22Rv1 (cell line): ENCODE measurements at regions not wholly inside any gene's neighbourhood (a gene's known extent, or its start where the extent isn't known, plus 50 kb on each side); places are given as distances from the start of the nearest gene placed in this dataset.

Source experiments
- ZFX ChIP-seq: fragments of 450-650 bp; IDR thresholded peaks from 2 replicates; pipeline ENCODE4 v1.6.1; 2017; ENCODE audit warnings: antibody characterized with exemption, borderline replicate concordance
- TF ChIP-seq, protein P1 (sequence below): fragments of 450-650 bp; IDR thresholded peaks from 2 replicates; pipeline ENCODE4 v1.5.1; 2017; ENCODE audit warnings: mild to moderate bottlenecking

DNA sequence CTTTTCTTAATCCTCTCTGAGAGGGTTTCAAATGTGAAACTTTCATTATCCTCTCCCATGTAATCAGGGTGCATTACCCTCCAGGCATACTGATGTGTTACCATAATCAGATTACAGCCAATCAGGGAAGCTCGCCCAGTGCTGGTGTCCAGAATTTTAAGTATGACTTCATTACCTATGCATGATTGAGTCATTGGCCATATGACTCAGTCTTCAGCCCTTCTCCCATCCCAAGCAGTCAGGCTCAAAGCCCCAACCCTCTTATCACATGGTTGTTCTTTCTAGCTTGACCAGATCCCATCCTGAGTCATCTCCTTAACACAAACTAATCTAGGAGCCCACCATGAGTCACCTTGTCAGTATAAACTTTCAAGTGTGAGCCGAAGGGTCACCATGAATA lies 1668.1 kb upstream of the AGA start:
- TF ChIP-seq, protein P1, sequence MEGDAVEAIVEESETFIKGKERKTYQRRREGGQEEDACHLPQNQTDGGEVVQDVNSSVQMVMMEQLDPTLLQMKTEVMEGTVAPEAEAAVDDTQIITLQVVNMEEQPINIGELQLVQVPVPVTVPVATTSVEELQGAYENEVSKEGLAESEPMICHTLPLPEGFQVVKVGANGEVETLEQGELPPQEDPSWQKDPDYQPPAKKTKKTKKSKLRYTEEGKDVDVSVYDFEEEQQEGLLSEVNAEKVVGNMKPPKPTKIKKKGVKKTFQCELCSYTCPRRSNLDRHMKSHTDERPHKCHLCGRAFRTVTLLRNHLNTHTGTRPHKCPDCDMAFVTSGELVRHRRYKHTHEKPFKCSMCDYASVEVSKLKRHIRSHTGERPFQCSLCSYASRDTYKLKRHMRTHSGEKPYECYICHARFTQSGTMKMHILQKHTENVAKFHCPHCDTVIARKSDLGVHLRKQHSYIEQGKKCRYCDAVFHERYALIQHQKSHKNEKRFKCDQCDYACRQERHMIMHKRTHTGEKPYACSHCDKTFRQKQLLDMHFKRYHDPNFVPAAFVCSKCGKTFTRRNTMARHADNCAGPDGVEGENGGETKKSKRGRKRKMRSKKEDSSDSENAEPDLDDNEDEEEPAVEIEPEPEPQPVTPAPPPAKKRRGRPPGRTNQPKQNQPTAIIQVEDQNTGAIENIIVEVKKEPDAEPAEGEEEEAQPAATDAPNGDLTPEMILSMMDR: no peak
- TF ChIP-seq ZFX: no peak
